ENCODE measurements at regions not wholly inside any gene's neighbourhood (a gene's known extent, or its start where the extent isn't known, plus 50 kb on each side); places are given as distances from the start of the nearest gene placed in this dataset.

- H3K27me3 ChIP-seq (ENCODE audit: insufficient read depth, poor library complexity, severe bottlenecking) = peaks cover 6% of the 10 kb centered on the region
- H3K4me3 ChIP-seq (replicated peaks; ENCODE audit: insufficient read depth, low read length) = no peak overlapping the region
- H3K27ac ChIP-seq (replicated peaks) = no peak overlapping the region
- no peak for DNase-seq (ENCODE audit: low read depth in 1 of 2, low spot score in 1 of 2)
- TF ChIP-seq POLR2AphosphoS5 (IDR thresholded peaks at IDR 0.05; ENCODE audit: low read depth) (no peak), SPI1 (IDR thresholded peaks at IDR 0.05; ENCODE audit: borderline replicate concordance, low read depth) (no peak), REST (IDR thresholded peaks at IDR 0.05; ENCODE audit: insufficient replicate concordance, low read depth) (no peak), GABPA (IDR thresholded peaks at IDR 0.05; ENCODE audit: low read depth) (no peak)
- TF ChIP-seq, protein P1, sequence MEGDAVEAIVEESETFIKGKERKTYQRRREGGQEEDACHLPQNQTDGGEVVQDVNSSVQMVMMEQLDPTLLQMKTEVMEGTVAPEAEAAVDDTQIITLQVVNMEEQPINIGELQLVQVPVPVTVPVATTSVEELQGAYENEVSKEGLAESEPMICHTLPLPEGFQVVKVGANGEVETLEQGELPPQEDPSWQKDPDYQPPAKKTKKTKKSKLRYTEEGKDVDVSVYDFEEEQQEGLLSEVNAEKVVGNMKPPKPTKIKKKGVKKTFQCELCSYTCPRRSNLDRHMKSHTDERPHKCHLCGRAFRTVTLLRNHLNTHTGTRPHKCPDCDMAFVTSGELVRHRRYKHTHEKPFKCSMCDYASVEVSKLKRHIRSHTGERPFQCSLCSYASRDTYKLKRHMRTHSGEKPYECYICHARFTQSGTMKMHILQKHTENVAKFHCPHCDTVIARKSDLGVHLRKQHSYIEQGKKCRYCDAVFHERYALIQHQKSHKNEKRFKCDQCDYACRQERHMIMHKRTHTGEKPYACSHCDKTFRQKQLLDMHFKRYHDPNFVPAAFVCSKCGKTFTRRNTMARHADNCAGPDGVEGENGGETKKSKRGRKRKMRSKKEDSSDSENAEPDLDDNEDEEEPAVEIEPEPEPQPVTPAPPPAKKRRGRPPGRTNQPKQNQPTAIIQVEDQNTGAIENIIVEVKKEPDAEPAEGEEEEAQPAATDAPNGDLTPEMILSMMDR (IDR thresholded peaks at IDR 0.05; ENCODE audit: insufficient read depth, low read length) = no peak
These were observed 136.3 kb upstream of the GATA6 start for GRCh38 chr18:22033085-22033484.

DNA sequence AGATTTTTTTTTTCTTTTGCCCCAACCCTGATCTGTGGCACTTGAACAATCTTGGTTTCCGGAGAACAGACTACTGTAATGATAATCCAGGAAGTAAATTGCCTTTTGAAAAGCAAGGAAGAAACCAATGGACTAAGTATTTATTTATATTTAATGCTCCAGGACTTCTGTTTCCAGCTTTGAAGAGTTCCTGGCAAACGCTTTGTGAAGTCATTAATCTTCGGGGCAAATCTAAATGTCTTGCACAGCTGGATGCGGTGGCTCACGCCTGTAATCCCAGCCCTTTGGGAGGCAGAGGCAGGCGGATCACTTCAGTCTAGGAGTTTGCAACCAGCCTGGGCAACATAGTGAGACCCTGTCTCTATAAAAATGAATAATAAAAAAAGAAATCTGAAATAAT lies 135.1 kb upstream of the GATA6 start:
- DNase-seq (ENCODE audit: low read depth in 1 of 2, low spot score in 1 of 2) = no peak
- Histone ChIP-seq H3K27ac (replicated peaks) (no peak overlapping the region), H3K27me3 (ENCODE audit: insufficient read depth, poor library complexity, severe bottlenecking) (peaks cover 6% of the 10 kb centered on the region), H3K4me3 (replicated peaks; ENCODE audit: insufficient read depth, low read length) (no peak overlapping the region)
- TF ChIP-seq GABPA (IDR thresholded peaks at IDR 0.05; ENCODE audit: low read depth) (no peak), REST (IDR thresholded peaks at IDR 0.05; ENCODE audit: insufficient replicate concordance, low read depth) (no peak), POLR2AphosphoS5 (IDR thresholded peaks at IDR 0.05; ENCODE audit: low read depth) (no peak), SPI1 (IDR thresholded peaks at IDR 0.05; ENCODE audit: borderline replicate concordance, low read depth) (no peak)
- TF ChIP-seq, protein P1 (IDR thresholded peaks at IDR 0.05; ENCODE audit: insufficient read depth, low read length) = no peak

GRCh38 chr18:22040533-22040932 lies 128.9 kb upstream of the GATA6 start:
- Histone ChIP-seq H3K27me3 (ENCODE audit: insufficient read depth, poor library complexity, severe bottlenecking) (peaks cover 5% of the 10 kb centered on the region), H3K4me3 (replicated peaks; ENCODE audit: insufficient read depth, low read length) (no peak overlapping the region), H3K27ac (replicated peaks) (no peak overlapping the region)
- TF ChIP-seq, protein P1 (IDR thresholded peaks at IDR 0.05; ENCODE audit: insufficient read depth, low read length) = no peak
- TF ChIP-seq POLR2AphosphoS5 (IDR thresholded peaks at IDR 0.05; ENCODE audit: low read depth) (no peak), REST (IDR thresholded peaks at IDR 0.05; ENCODE audit: insufficient replicate concordance, low read depth) (no peak), GABPA (IDR thresholded peaks at IDR 0.05; ENCODE audit: low read depth) (no peak), SPI1 (IDR thresholded peaks at IDR 0.05; ENCODE audit: borderline replicate concordance, low read depth) (no peak)
- DNase-seq (ENCODE audit: low read depth in 1 of 2, low spot score in 1 of 2) = no peak

Measured in HL-60 (cell line).